SU-DHL-6 (cell line): ENCODE measurements at regions not wholly inside any gene's neighbourhood (a gene's known extent, or its start where the extent isn't known, plus 50 kb on each side); places are given as distances from the start of the nearest gene placed in this dataset.

ENCODE experiments used
- EZH2phosphoT487 ChIP-seq: fragments of 200-600 bp; sonication (generic), shearing (Covaris generic); conservative IDR thresholded peaks from 2 replicates; pipeline ENCODE4 v1.6.1; 2018; ENCODE audit warnings: mild to moderate bottlenecking, antibody characterized with exemption, low read length, moderate library complexity, mixed read lengths
- TF ChIP-seq, protein P1 (sequence below): fragments of 200-600 bp; sonication (generic); IDR thresholded peaks from one replicate; pipeline ENCODE4 v1.5.1; 2017; ENCODE audit warnings: antibody characterized with exemption, mild to moderate bottlenecking, low read length, moderate library complexity; ENCODE audit not compliant: insufficient read depth, poor library complexity, severe bottlenecking

DNA sequence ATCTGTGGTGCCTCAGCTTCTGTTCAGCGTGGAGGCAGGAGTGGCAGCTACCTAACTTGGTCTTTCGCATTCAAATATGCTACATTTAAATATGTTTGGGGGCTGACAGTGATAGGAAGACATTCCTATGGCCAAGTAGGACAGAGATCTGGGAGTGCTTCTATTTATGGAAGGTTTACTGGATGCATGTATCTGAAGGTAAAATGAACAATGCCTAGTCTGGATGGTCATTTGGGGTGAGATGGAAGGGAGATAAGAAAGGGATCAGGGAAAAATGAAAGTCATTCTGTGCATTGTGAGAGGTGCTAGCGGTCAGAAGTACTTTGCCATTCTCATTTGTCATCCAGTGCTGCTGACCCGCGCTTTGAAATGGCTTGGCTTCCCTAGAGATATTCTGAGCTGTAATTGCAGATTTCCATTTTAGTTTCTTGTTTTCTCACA is 107.3 kb upstream of the FOXN2 start:
- TF ChIP-seq, protein P1, sequence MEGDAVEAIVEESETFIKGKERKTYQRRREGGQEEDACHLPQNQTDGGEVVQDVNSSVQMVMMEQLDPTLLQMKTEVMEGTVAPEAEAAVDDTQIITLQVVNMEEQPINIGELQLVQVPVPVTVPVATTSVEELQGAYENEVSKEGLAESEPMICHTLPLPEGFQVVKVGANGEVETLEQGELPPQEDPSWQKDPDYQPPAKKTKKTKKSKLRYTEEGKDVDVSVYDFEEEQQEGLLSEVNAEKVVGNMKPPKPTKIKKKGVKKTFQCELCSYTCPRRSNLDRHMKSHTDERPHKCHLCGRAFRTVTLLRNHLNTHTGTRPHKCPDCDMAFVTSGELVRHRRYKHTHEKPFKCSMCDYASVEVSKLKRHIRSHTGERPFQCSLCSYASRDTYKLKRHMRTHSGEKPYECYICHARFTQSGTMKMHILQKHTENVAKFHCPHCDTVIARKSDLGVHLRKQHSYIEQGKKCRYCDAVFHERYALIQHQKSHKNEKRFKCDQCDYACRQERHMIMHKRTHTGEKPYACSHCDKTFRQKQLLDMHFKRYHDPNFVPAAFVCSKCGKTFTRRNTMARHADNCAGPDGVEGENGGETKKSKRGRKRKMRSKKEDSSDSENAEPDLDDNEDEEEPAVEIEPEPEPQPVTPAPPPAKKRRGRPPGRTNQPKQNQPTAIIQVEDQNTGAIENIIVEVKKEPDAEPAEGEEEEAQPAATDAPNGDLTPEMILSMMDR, result no peak
- TF ChIP-seq EZH2phosphoT487, result no peak
